HG03103 (cell line): ENCODE measurements at regions not wholly inside any gene's neighbourhood (a gene's known extent, or its start where the extent isn't known, plus 50 kb on each side); places are given as distances from the start of the nearest gene placed in this dataset.

Source experiments
- ATAC-seq: cut with Tn5 transposase; IDR thresholded peaks from one replicate; pipeline ENCODE4 v1.9.1; 2021; ENCODE audit warnings: low read depth; ENCODE audit not compliant: unreplicated experiment

- no peak for ATAC-seq
Observed at GRCh38 chrX:39998636-39999406, 98.9 kb downstream of the BCOR start.
